Body of pancreas (tissue), 4 donors: ENCODE measurements at regions not wholly inside any gene's neighbourhood (a gene's known extent, or its start where the extent isn't known, plus 50 kb on each side); places are given as distances from the start of the nearest gene placed in this dataset.
"Not testable (repeated sequence)": the region's sequence is repeated elsewhere in the genome, so short reads cannot be mapped to it uniquely, and the experiment has no call there.

ENCODE experiments used
- CTCF ChIP-seq, 7 experiments: fragments of 450-650 bp in 4 of 7; fragments of 200-600 bp in 3 of 7; sonication (generic) in 3 of 7; IDR thresholded peaks; one replicate each; pipeline ENCODE4 v1.5.1; 2016 to 2019; ENCODE audit warnings: antibody characterized with exemption in 7 of 7
- POLR2A ChIP-seq, 3 donors: fragments of 450-650 bp; IDR thresholded peaks; one replicate each; pipeline ENCODE4 v1.6.1; 2016; ENCODE audit warnings: antibody characterized with exemption in 3 of 3, mild to moderate bottlenecking in 2 of 3

DNA sequence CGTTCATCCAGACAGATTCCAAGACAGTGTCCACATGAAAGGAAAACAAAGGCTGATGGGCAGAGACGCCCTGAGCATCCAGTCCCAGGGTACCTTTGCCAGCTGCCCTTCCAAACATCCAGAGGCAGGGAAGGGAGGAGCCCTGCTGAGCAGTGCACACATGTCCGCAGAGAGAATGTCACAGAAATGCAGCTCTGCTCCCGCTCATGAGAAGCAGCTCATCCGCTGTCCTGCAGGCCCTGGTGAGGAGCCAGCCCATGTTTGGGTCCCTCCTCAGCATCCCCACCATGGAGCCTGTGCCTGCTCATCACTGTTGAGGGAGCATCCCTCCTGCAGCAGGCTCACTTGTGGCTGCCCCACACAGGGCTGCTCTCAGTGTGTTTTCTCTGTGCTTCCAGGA lies 484.7 kb downstream of the GOLGA6L6 start:
- not testable (repeated sequence) for TF ChIP-seq POLR2A, CTCF (IDR thresholded peaks at IDR 0.05)
